ENCODE measurements at regions not wholly inside any gene's neighbourhood (a gene's known extent, or its start where the extent isn't known, plus 50 kb on each side); places are given as distances from the start of the nearest gene placed in this dataset.

GRCh38 chr15:60218256-60218655 lies 179.5 kb downstream of the ANXA2 start:
- no peaks in the 10 kb centered on the region for H3K4me1 ChIP-seq (ENCODE audit: control insufficient read depth, insufficient read depth, low read length)
- no peak overlapping the region for H3K4me3 ChIP-seq (ENCODE audit: low read length)
- no peak overlapping the region for H3K9ac ChIP-seq (ENCODE audit: low read depth, low read length)
- peaks cover 42% of the 10 kb centered on the region for H3K27me3 ChIP-seq (ENCODE audit: control insufficient read depth, insufficient read depth, low read length)
- H3K36me3 ChIP-seq (ENCODE audit: insufficient read depth, low read length), result no peaks in the 10 kb centered on the region
- no peak overlapping the region for H3K4me2 ChIP-seq (ENCODE audit: low read length)
- H3K9me3 ChIP-seq (replicated peaks; ENCODE audit: low read length), result no peaks in the 10 kb centered on the region

- Histone ChIP-seq H3K9ac (ENCODE audit: low read depth, low read length) (no peak overlapping the region), H3K4me1 (ENCODE audit: control insufficient read depth, insufficient read depth, low read length) (no peaks in the 10 kb centered on the region), H3K27me3 (ENCODE audit: control insufficient read depth, insufficient read depth, low read length) (peaks cover 51% of the 10 kb centered on the region), H3K9me3 (replicated peaks; ENCODE audit: low read length) (no peaks in the 10 kb centered on the region), H3K4me2 (ENCODE audit: low read length) (no peak overlapping the region), H3K36me3 (ENCODE audit: insufficient read depth, low read length) (no peaks in the 10 kb centered on the region), H3K4me3 (ENCODE audit: low read length) (no peak overlapping the region)
These were observed 177.9 kb downstream of the ANXA2 start for GRCh38 chr15:60219866-60220265.

GRCh38 chr15:60221356-60221755 lies 176.4 kb downstream of the ANXA2 start:
- H3K4me1 ChIP-seq (ENCODE audit: control insufficient read depth, insufficient read depth, low read length), result no peaks in the 10 kb centered on the region
- H3K4me3 ChIP-seq (ENCODE audit: low read length), result no peak overlapping the region
- peaks cover 60% of the 10 kb centered on the region for H3K27me3 ChIP-seq (ENCODE audit: control insufficient read depth, insufficient read depth, low read length)
- no peaks in the 10 kb centered on the region for H3K9me3 ChIP-seq (replicated peaks; ENCODE audit: low read length)
- no peak overlapping the region for H3K9ac ChIP-seq (ENCODE audit: low read depth, low read length)
- no peaks in the 10 kb centered on the region for H3K36me3 ChIP-seq (ENCODE audit: insufficient read depth, low read length)
- no peak overlapping the region for H3K4me2 ChIP-seq (ENCODE audit: low read length)

GRCh38 chr15:60222404-60222803 lies 175.4 kb downstream of the ANXA2 start:
- H3K36me3 ChIP-seq (ENCODE audit: insufficient read depth, low read length), result no peaks in the 10 kb centered on the region
- H3K27me3 ChIP-seq (ENCODE audit: control insufficient read depth, insufficient read depth, low read length), result peaks cover 71% of the 10 kb centered on the region
- H3K4me2 ChIP-seq (ENCODE audit: low read length), result no peak overlapping the region
- no peak overlapping the region for H3K4me3 ChIP-seq (ENCODE audit: low read length)
- H3K4me1 ChIP-seq (ENCODE audit: control insufficient read depth, insufficient read depth, low read length), result no peaks in the 10 kb centered on the region
- H3K9ac ChIP-seq (ENCODE audit: low read depth, low read length), result no peak overlapping the region
- H3K9me3 ChIP-seq (replicated peaks; ENCODE audit: low read length), result no peaks in the 10 kb centered on the region

- H3K4me3 ChIP-seq (ENCODE audit: low read length), result no peak overlapping the region
- H3K9me3 ChIP-seq (replicated peaks; ENCODE audit: low read length), result no peaks in the 10 kb centered on the region
- no peak overlapping the region for H3K9ac ChIP-seq (ENCODE audit: low read depth, low read length)
- no peak overlapping the region for H3K4me2 ChIP-seq (ENCODE audit: low read length)
- H3K36me3 ChIP-seq (ENCODE audit: insufficient read depth, low read length), result no peaks in the 10 kb centered on the region
- H3K4me1 ChIP-seq (ENCODE audit: control insufficient read depth, insufficient read depth, low read length), result no peaks in the 10 kb centered on the region
- peaks cover 72% of the 10 kb centered on the region for H3K27me3 ChIP-seq (ENCODE audit: control insufficient read depth, insufficient read depth, low read length)
These were observed 174.6 kb downstream of the ANXA2 start for GRCh38 chr15:60223176-60223575.

GRCh38 chr15:60226924-60227323 lies 170.9 kb downstream of the ANXA2 start:
- Histone ChIP-seq H3K4me3 (ENCODE audit: low read length) (no peak overlapping the region), H3K9ac (ENCODE audit: low read depth, low read length) (no peak overlapping the region), H3K27me3 (ENCODE audit: control insufficient read depth, insufficient read depth, low read length) (peaks cover 71% of the 10 kb centered on the region), H3K36me3 (ENCODE audit: insufficient read depth, low read length) (no peaks in the 10 kb centered on the region), H3K9me3 (replicated peaks; ENCODE audit: low read length) (no peaks in the 10 kb centered on the region), H3K4me1 (ENCODE audit: control insufficient read depth, insufficient read depth, low read length) (no peaks in the 10 kb centered on the region), H3K4me2 (ENCODE audit: low read length) (no peak overlapping the region)

- Histone ChIP-seq H3K4me3 (ENCODE audit: low read length) (no peak overlapping the region), H3K4me2 (ENCODE audit: low read length) (no peak overlapping the region), H3K36me3 (ENCODE audit: insufficient read depth, low read length) (no peaks in the 10 kb centered on the region), H3K27me3 (ENCODE audit: control insufficient read depth, insufficient read depth, low read length) (peaks cover 62% of the 10 kb centered on the region), H3K4me1 (ENCODE audit: control insufficient read depth, insufficient read depth, low read length) (no peaks in the 10 kb centered on the region), H3K9ac (ENCODE audit: low read depth, low read length) (no peak overlapping the region), H3K9me3 (replicated peaks; ENCODE audit: low read length) (no peaks in the 10 kb centered on the region)
These were observed 169.7 kb downstream of the ANXA2 start for GRCh38 chr15:60228101-60228500.

GRCh38 chr15:60228619-60229018 lies 169.2 kb downstream of the ANXA2 start:
- Histone ChIP-seq H3K4me3 (ENCODE audit: low read length) (no peak overlapping the region), H3K4me1 (ENCODE audit: control insufficient read depth, insufficient read depth, low read length) (no peaks in the 10 kb centered on the region), H3K9ac (ENCODE audit: low read depth, low read length) (no peak overlapping the region), H3K27me3 (ENCODE audit: control insufficient read depth, insufficient read depth, low read length) (peaks cover 57% of the 10 kb centered on the region), H3K36me3 (ENCODE audit: insufficient read depth, low read length) (no peaks in the 10 kb centered on the region), H3K9me3 (replicated peaks; ENCODE audit: low read length) (no peaks in the 10 kb centered on the region), H3K4me2 (ENCODE audit: low read length) (no peak overlapping the region)

GRCh38 chr15:60235951-60236710 lies 161.7 kb downstream of the ANXA2 start:
- no peak overlapping the region for H3K9ac ChIP-seq (ENCODE audit: low read depth, low read length)
- H3K4me3 ChIP-seq (ENCODE audit: low read length), result no peak overlapping the region
- H3K9me3 ChIP-seq (replicated peaks; ENCODE audit: low read length), result no peaks in the 10 kb centered on the region
- no peak overlapping the region for H3K4me2 ChIP-seq (ENCODE audit: low read length)
- no peaks in the 10 kb centered on the region for H3K36me3 ChIP-seq (ENCODE audit: insufficient read depth, low read length)
- H3K27me3 ChIP-seq (ENCODE audit: control insufficient read depth, insufficient read depth, low read length), result peaks cover 28% of the 10 kb centered on the region
- no peaks in the 10 kb centered on the region for H3K4me1 ChIP-seq (ENCODE audit: control insufficient read depth, insufficient read depth, low read length)

- Histone ChIP-seq H3K4me1 (ENCODE audit: control insufficient read depth, insufficient read depth, low read length) (no peaks in the 10 kb centered on the region), H3K9me3 (replicated peaks; ENCODE audit: low read length) (no peaks in the 10 kb centered on the region), H3K4me2 (ENCODE audit: low read length) (no peak overlapping the region), H3K36me3 (ENCODE audit: insufficient read depth, low read length) (no peaks in the 10 kb centered on the region), H3K27me3 (ENCODE audit: control insufficient read depth, insufficient read depth, low read length) (peaks cover 17% of the 10 kb centered on the region), H3K4me3 (ENCODE audit: low read length) (no peak overlapping the region), H3K9ac (ENCODE audit: low read depth, low read length) (no peak overlapping the region)
These were observed 160.3 kb downstream of the ANXA2 start for GRCh38 chr15:60237446-60237845.

GRCh38 chr15:60243769-60244168 lies 154.0 kb downstream of the ANXA2 start:
- peaks cover 25% of the 10 kb centered on the region for H3K27me3 ChIP-seq (ENCODE audit: control insufficient read depth, insufficient read depth, low read length)
- no peak overlapping the region for H3K4me2 ChIP-seq (ENCODE audit: low read length)
- H3K4me1 ChIP-seq (ENCODE audit: control insufficient read depth, insufficient read depth, low read length), result no peaks in the 10 kb centered on the region
- H3K9ac ChIP-seq (ENCODE audit: low read depth, low read length), result no peak overlapping the region
- H3K4me3 ChIP-seq (ENCODE audit: low read length), result no peak overlapping the region
- H3K9me3 ChIP-seq (replicated peaks; ENCODE audit: low read length), result no peaks in the 10 kb centered on the region
- no peaks in the 10 kb centered on the region for H3K36me3 ChIP-seq (ENCODE audit: insufficient read depth, low read length)

- Histone ChIP-seq H3K9me3 (replicated peaks; ENCODE audit: low read length) (no peaks in the 10 kb centered on the region), H3K4me3 (ENCODE audit: low read length) (no peak overlapping the region), H3K36me3 (ENCODE audit: insufficient read depth, low read length) (no peaks in the 10 kb centered on the region), H3K4me2 (ENCODE audit: low read length) (no peak overlapping the region), H3K27me3 (ENCODE audit: control insufficient read depth, insufficient read depth, low read length) (peaks cover 28% of the 10 kb centered on the region), H3K9ac (ENCODE audit: low read depth, low read length) (no peak overlapping the region), H3K4me1 (ENCODE audit: control insufficient read depth, insufficient read depth, low read length) (no peaks in the 10 kb centered on the region)
These were observed 153.0 kb downstream of the ANXA2 start for GRCh38 chr15:60244813-60245212.

Measured in skeletal muscle satellite cell (primary cell).